Upper lobe of right lung (tissue), 1 donor: ENCODE measurements at regions not wholly inside any gene's neighbourhood (a gene's known extent, or its start where the extent isn't known, plus 50 kb on each side); places are given as distances from the start of the nearest gene placed in this dataset.

Experiments used
- ATAC-seq: fragments of 200-7000 bp; cut with Tn5 transposase; one replicate; pipeline ENCODE4 v1.9.1; 2020; ENCODE audit warnings: mild to moderate bottlenecking, moderate library complexity
- DNase-seq: peaks from one replicate; pipeline ENCODE4 v3.0.0-alpha.2; 2020
- H3K27ac ChIP-seq: fragments of 200-600 bp; one replicate; pipeline ENCODE4 v1.8.0; 2022
- H3K27me3 ChIP-seq: fragments of 200-600 bp; one replicate; pipeline ENCODE4 v1.8.0; 2022; ENCODE audit warnings: mild to moderate bottlenecking
- H3K36me3 ChIP-seq: fragments of 200-600 bp; one replicate; pipeline ENCODE4 v1.8.0; 2022
- H3K4me1 ChIP-seq: fragments of 200-600 bp; one replicate; pipeline ENCODE4 v1.8.0; 2022
- H3K4me3 ChIP-seq: fragments of 200-600 bp; one replicate; pipeline ENCODE4 v1.8.0; 2022; ENCODE audit warnings: mild to moderate bottlenecking
- H3K9me3 ChIP-seq: fragments of 200-600 bp; one replicate; pipeline ENCODE4 v1.8.0; 2022
- intact Hi-C: fragments of 100-400 bp; cut with DNase I; formaldehyde crosslinking; loops from one replicate; pipeline ENCODE4 v1.11.0; 2022
- TF ChIP-seq, protein P1 (sequence below): fragments of 200-600 bp; IDR thresholded peaks from one replicate; pipeline ENCODE4 v1.8.0; 2022; ENCODE audit warnings: antibody characterized with exemption
- donor health status: DM: no; HTN: yes; CAD: no; lungs with severe emphysema.

DNA sequence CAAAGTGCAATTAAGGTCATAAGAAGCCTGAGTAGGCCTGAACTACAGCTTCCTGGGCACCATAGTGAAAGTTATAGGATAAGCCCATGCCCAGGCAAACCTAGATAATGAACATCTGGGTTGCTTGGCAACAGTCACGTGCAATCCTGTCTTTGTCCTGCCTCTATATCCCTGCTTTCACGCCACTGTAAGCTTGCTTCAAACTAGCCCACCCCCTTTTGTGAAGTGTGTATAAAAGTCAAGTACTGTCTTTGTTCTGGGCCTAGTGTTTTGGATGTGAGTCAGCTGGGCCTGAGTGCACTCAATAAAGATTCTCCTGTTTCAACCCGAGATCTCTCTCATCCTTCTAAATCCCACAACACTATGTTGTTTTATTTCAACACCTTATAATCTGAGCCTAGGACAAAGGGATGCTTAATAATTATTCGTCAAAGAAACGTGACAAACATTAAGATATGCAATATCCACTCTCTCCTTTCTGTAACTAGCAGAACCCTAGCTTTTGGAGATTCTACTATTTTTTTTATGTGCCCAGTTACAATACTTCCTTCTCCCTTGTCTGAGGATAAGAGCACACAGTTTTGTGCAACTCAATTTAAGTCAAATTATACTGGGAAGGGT, 927.8 kb downstream of the SUCLG1 start:
- Histone ChIP-seq H3K36me3 (no peaks in the 10 kb centered on the region), H3K9me3 (no peaks in the 10 kb centered on the region), H3K4me1 (no peaks in the 10 kb centered on the region), H3K4me3 (no peak overlapping the region), H3K27me3 (no peaks in the 10 kb centered on the region), H3K27ac (no peak overlapping the region)
- intact Hi-C loops, result no loop called here
- TF ChIP-seq, protein P1, sequence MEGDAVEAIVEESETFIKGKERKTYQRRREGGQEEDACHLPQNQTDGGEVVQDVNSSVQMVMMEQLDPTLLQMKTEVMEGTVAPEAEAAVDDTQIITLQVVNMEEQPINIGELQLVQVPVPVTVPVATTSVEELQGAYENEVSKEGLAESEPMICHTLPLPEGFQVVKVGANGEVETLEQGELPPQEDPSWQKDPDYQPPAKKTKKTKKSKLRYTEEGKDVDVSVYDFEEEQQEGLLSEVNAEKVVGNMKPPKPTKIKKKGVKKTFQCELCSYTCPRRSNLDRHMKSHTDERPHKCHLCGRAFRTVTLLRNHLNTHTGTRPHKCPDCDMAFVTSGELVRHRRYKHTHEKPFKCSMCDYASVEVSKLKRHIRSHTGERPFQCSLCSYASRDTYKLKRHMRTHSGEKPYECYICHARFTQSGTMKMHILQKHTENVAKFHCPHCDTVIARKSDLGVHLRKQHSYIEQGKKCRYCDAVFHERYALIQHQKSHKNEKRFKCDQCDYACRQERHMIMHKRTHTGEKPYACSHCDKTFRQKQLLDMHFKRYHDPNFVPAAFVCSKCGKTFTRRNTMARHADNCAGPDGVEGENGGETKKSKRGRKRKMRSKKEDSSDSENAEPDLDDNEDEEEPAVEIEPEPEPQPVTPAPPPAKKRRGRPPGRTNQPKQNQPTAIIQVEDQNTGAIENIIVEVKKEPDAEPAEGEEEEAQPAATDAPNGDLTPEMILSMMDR, result no peak
- ATAC-seq (no peak), DNase-seq (no peak)

GRCh38 chr2:83528767-83529166, 930.3 kb downstream of the SUCLG1 start:
- DNase-seq (no peak), ATAC-seq (no peak)
- Histone ChIP-seq H3K36me3 (no peaks in the 10 kb centered on the region), H3K4me3 (no peak overlapping the region), H3K4me1 (no peaks in the 10 kb centered on the region), H3K9me3 (no peaks in the 10 kb centered on the region), H3K27ac (no peak overlapping the region), H3K27me3 (no peaks in the 10 kb centered on the region)
- intact Hi-C loops, result no loop called here
- TF ChIP-seq, protein P1, result no peak

DNA sequence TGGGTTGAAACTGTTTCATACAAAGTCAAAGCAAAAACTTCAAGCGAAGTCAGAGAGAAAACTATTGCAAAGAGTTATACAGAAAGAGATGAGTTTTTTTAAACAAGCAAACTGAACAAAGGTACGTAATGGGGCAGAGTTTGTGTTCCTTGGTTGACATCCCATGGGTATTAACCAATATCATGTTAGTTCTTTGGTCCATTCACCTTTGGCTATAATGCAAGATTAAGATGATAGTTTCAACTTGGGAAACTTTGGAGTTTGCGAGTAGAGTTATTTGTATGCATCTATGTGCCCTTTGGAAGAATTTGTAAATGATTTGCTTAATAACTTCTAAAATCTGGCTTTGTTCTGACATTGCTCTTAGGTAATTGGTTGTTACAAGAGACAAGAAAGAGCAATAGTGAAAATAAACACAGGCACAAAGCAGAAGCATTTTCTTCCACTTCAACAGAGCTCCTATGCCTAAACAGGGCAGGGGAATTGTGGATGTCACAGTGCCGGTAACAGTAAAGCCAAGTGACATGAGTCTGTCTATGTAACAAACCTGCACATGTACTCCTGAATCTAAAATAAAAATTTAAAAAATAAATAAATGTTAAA, 936.1 kb downstream of the SUCLG1 start:
- TF ChIP-seq, protein P1, result no peak
- no peaks in the 10 kb centered on the region for H3K27me3 ChIP-seq
- no peak overlapping the region for H3K27ac ChIP-seq
- no peak overlapping the region for H3K4me3 ChIP-seq
- no peaks in the 10 kb centered on the region for H3K9me3 ChIP-seq
- H3K4me1 ChIP-seq, result no peaks in the 10 kb centered on the region
- no peaks in the 10 kb centered on the region for H3K36me3 ChIP-seq
- intact Hi-C loops, result no loop called here
- DNase-seq (no peak), ATAC-seq (no peak)

DNA sequence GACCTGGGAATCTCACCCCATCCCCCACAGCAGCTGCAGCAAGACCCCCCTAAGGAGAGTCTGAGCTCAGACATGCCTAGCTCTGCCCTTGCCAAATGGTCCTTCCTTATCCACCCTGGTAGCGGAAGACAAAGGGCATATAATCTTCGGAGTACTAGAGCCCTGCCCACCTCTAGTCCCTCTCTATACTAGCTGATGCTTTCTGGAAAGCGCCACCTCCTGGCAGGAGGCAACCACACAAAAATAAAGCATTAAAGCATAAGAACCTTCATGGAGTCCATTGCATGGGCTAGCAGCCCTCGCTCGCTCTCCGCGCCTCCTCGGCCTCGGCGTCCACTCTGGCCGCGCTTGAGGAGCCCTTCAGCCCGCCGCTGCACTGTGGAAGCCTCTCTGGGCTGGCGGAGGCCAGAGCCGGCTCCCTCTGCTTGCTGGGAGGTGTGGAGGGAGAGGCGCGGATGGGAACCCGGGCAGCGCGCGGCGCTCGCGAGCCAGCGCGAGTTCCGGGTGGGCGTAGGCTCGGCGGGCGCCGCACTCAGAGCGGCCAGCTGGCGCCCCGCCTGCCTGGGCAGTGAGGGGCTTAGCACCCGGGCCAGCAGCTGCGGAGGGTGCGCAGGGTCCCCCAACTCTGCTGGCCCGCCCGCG, 941.2 kb downstream of the SUCLG1 start:
- Histone ChIP-seq H3K4me1 (no peaks in the 10 kb centered on the region), H3K36me3 (no peaks in the 10 kb centered on the region), H3K4me3 (no peak overlapping the region), H3K27ac (no peak overlapping the region), H3K27me3 (no peaks in the 10 kb centered on the region), H3K9me3 (no peaks in the 10 kb centered on the region)
- TF ChIP-seq, protein P1, result no peak
- intact Hi-C loops, result no loop called here
- no peak for ATAC-seq
- DNase-seq, result no peak

DNA sequence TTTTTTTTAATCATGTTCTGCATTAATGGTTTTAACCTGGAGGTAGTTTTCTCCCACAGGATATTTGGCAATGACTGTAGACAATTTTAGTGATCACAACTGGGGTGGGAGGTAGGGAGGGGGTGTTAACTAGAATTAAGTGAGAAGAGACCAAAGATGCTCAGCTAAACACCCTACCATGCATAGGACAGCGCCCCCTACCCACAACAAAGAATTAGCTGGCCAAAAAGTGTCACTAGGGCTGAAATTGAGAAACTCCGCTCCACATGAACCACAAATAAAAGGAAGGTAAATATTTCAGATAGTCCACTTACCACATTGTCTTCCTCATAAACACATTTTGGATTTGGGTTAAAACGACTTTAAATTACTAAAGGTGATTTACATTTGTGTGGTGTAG, 942.6 kb downstream of the SUCLG1 start:
- H3K27ac ChIP-seq, result no peak overlapping the region
- DNase-seq (no peak), ATAC-seq (no peak)
- H3K36me3 ChIP-seq, result no peaks in the 10 kb centered on the region
- no peaks in the 10 kb centered on the region for H3K4me1 ChIP-seq
- H3K27me3 ChIP-seq, result no peaks in the 10 kb centered on the region
- intact Hi-C loops, result no loop called here
- TF ChIP-seq, protein P1, result no peak
- no peak overlapping the region for H3K4me3 ChIP-seq
- H3K9me3 ChIP-seq, result no peaks in the 10 kb centered on the region
